ENCODE measurements at regions not wholly inside any gene's neighbourhood (a gene's known extent, or its start where the extent isn't known, plus 50 kb on each side); places are given as distances from the start of the nearest gene placed in this dataset.

DNA sequence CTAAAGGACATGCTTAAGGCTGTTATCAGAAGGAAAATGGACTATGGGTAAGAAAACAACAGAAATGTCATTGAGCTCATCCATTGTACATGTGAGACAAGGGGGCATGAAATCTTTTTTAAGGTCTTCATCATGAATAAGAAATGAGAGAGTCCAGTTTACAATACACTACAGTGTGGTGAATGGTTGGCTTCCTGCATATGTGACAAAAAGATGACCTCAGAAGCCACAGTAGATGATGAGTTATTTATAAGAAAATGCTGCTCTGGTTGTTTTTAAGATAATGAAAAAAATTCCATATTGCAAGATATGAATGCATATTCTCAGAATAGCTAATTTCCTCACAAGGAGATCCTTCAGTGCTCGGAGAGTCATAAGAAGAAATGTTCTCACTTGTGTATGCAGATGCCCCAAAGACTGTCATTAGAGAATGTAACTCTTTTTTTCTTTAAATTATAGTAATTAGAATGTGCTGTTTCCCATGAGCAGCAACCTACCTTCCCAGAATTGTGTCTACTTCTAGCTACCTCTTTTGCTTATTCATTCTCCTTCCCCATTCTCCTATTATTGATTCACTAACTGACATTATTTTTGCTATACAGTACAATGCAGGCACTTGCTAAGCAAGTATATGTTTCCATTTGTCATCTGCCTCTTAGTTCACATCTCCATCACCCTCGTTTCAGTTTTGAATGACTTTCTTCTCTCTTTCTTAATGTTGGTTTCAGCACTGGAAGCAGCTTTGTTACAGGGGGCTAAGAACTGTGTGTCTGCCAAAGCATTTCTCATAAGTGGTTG is 152.0 kb upstream of the PEX5L start:
- DNase-seq (ENCODE audit: low spot score), result no peak

DNA sequence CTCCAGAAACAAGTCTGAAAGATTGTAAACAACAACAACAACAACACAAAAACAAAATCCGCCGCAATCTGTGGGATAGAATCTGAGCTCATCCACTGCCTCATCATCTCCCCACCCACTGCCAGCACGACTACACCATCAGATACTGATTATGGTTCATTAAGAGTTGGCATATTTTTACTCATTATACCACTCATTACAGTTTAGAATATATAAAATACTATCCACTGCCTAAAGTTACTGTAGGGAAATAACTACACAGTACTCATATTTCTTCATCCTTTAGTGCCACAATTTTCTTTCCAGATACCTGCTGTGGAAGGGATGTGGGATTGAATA is 152.5 kb upstream of the PEX5L start:
- no peak for DNase-seq (ENCODE audit: low spot score)

DNA sequence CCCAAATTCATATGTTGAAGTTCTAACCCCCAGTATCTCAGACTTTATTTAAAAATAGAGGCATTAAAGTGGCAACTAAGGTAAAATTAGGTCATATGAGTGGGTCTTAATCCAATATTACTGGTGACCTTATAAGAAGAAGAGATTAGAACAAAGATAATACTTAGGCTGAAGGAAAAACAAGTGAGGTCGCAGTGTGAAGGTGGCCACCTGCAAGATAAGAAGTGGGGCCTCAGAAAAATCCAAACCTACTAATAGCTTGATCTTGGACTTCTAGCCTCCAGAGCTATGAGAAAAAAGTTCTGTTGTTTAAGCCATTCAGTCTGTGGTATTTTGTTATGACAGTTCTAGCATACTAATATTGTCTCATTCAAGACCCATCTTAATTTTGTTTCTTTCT is 159.9 kb upstream of the PEX5L start:
- DNase-seq (ENCODE audit: low spot score), result no peak

DNA sequence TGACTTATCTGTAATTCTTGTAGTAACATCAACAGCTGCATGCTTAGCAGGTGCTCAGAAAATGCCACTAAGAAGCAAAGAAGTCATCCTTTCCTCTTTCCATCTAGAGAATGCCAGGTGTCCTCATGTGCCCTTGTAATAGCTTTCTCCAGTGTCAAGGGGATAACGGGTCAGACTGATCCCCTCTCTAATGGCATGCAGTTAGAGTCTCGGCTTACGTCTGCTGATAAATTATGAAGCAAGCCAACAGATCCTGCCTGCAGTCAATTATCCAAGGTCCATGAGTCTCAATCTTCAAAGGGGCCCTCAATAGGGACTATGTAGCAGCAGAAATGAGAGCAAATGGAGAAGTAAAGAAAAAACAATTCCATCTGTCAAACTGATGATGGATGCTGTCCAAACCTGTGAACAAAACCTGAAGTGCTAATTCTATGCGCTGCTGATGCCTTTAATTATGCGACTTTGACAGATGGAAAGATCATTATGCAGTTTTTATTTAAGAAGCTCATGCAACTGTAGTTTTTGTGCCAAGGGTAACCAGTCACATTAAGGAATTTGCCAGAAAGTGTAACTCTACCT is 162.8 kb upstream of the PEX5L start:
- no peak for DNase-seq (ENCODE audit: low spot score)

DNA sequence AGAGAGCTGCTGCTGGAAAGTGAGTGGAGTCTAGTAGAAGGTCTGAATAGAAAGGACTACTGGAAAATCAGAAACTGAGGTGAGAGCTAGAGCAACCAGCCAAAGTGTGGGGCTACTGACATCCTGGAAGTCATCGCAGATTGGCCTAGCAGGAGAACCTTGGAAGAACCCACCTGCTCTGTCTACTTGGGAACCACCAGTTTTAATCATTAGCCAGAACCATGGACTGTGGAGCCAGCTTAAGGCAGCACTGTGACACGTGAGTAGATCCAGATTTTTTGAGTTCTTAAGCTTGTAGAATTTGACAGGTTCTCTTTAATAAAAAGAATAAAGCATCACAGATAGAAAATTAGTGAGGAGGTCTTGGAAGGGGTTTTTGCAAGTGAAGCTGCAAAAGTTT is 179.1 kb upstream of the PEX5L start:
- DNase-seq (ENCODE audit: low spot score), result no peak

DNA sequence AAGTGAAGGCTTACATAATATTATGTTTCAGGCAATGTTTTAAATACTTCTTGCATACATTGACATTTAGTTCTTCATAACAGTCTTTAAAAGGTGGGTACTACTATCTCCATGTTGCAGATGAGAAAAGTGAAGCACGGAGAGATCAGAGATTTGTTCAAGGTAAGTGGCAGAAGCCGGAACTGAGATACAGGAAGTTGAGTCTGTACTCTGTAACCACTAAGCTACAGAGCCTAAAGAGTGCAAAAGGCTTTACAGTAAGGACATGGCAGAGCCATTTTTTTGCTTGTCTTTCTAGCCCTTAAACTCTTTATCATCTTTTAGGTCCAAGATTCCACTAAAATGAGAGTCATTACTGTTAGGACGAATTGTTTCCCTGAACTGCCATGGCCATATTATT is 186.5 kb upstream of the PEX5L start:
- DNase-seq (ENCODE audit: low spot score), result no peak

DNA sequence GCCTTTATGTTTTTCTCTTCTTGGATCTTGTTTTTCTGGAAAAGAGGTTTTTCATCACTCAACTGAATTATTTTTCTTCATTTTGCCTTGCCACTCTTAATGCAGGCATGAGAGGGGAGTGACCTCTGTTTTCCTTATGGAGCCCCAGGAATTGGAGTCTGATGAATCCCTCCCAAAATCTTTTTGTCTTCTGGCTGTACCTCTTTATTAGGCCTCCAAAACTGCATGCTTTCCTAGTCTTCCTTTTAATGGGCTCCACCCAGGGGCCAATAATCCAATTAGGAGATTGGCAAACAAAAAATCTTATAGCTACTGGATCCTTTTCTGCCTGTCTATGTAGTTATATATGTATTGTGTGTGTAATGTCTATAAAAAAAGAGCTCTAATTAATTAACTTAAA is 192.4 kb upstream of the PEX5L start:
- DNase-seq (ENCODE audit: low spot score), result no peak

DNA sequence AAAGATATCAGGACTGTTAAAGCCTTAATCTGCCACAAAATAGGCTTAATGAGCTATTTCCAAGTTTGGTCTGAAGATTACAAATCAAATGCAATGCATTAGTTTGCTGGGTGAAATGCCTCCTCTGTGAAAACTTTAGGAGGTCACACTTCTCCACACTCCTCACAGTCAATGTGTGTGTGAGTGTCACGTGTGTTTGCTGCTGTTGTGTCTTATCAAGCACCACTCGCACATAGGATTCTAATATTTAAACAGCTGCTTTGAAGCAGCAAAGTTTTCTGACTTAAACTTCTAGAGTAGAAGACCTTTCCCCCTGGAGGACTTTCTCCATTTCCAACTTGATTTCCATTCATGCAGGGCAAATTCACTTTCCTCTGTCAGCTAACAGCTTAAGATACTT is 203.2 kb upstream of the PEX5L start:
- no peak for DNase-seq (ENCODE audit: low spot score)

DNA sequence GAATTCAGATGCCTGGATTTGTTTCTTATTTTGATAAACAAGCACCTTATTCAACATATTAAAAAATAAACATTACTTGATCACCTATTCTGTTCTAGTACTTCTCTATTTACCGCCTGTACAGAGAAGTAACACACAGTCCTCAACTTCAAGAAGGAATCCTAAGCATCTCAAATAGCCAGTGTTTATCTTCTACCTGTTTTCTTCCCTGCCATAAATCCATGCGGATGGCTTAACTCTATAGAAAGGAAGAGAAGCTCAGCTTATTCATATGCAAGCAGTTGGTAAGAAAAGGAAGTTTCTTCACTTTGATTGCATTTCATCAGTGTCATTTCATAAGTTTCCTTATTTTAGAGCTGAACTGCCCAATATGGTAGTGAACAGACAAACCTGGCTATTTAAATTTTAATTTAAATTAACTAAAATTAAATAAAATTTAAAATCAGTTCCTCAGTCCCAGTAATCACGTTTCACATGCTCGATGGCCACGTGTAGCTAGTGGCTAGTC is 210.0 kb upstream of the PEX5L start:
- no peak for DNase-seq (ENCODE audit: low spot score)

DNA sequence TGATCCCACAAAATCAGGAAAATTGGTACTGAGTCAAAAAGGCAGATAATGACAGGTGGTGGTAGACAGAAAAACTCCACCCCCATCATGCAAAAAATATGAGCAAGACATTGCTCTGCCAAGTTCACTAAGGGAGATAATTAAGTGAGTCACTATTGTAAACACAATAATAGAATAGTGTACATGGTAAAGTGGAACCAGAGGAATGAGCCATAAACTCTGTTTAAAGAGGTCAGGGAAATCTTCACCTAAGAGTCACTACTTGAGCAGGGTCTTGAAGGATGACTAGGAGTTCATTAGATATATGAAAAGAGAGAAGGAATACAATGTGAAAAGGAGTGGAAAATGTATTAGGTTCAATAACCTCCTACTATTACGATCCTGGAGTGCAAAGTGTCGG is 213.4 kb upstream of the PEX5L start:
- DNase-seq (ENCODE audit: low spot score), result no peak

DNA sequence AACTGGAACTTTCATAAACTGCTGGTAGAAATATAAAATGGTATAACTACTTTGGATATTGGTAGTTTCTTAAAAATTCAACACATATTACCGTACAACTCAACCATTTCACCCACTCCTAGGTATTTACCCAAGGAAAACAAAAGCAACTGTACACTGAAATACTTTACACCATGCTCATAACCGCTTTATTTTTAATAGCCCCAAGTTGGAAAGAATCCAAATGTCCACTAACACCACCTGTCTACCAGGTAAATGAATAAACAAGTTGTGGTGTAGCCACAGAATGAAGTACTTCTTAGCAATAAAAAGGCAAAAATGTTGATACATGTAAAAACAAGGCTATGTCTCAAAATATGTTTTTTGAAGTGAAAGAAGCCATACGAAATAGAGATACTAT is 215.9 kb upstream of the PEX5L start:
- DNase-seq (ENCODE audit: low spot score), result no peak

DNA sequence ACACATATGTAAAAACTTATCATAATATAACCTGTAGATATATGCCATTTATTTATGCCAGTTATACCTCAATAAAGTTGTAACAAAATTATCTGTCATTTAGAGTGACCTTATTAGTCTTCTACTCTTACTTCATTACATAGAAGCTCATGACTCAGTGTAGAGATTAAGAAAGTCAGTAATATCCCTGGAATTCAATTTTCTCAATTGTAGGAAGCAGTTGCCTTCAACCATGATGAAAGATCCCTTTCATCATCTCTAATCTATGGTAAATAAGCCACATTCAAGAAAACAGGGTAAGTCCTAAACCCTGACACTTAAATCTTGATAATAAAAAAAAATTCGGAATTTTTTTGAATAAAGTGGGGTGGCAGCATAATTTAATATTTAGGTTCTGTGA is 216.5 kb upstream of the PEX5L start:
- DNase-seq (ENCODE audit: low spot score), result no peak

DNA sequence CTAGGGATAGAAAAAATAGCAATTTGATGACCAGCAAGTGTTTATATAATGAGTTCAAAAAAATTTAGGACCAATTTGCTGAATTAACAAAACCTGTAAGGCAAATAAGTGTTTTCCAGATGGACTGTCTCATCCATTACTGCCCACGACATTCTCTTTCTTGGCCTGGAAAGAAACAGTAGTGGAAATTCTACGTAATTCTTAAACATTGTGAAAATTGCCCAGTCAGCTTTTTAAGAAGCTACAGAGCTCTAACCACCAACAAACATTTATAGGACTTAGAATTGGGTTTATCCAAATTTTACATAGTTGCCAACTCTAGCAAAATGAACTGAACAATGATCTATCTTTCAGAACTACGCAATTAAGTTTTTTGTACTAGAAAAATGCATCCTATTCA is 227.7 kb upstream of the PEX5L start:
- DNase-seq (ENCODE audit: low spot score), result no peak

DNA sequence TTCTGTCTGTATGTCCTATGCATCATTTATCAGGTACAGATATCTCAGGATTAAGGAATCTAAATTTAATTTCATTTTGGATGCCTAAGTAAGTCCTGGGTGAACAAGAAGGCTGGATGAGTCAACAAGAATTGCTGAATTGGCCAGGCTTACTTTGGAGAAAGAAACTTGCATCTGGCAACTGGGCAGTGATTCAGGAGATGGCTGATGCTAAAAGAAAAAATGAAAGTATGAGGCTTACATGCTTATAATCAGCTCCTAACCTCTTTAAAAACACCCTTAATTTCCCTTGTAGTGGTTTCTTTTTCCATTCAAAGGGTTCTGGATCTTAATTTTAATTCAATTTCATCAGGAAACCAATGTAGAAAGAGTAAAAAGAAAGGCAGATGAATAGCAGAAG is 228.8 kb upstream of the PEX5L start:
- DNase-seq (ENCODE audit: low spot score), result no peak

DNA sequence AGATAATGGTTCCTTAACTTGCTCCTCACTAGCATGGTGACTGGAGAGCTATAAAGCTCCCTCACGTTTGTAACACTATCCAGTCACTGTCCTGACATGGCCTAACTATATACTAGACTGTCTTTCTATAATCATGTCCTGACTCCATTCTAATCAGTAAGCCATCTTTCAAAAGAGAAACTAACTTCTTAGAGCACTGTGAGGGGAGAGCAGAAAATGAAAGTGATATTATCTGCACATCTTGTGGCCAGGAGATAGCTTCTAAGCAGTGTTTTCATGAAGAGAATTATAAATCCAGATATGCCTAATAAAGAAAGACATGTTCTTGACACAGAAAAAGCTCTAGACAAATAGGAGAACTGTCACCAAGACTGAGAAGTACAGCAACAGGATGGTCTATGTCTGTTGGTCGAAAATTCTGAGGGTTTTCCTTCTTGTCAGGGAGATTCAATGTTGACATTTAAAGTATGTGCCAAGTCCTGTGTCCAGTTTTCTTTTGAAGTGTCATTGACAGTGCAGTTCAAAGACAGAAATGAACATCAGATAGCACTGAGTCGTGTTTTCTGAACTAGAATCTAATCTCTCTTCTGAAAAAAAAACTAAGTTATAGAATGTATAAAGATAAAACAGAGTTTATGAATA is 230.6 kb upstream of the PEX5L start:
- DNase-seq (ENCODE audit: low spot score), result no peak

DNA sequence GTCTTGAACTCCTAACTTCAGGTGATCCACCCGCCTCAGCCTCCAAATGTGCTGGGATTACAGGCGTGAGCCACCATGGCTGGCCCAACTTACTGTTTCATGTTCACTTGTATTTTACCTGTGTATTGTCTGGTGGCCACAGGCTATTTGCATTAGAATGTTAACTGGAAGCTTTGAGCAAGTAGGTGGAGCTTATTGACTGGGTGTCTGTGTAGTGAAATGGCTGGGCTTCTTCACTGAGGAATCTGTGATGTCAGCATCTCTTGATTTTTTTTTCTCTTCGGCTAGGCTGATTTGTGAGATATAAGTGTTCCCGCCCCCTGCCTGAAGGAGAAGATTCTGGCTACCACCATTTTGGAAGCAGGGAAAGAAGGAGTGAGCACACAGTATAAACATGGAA is 237.8 kb upstream of the PEX5L start:
- no peak for DNase-seq (ENCODE audit: low spot score)

DNA sequence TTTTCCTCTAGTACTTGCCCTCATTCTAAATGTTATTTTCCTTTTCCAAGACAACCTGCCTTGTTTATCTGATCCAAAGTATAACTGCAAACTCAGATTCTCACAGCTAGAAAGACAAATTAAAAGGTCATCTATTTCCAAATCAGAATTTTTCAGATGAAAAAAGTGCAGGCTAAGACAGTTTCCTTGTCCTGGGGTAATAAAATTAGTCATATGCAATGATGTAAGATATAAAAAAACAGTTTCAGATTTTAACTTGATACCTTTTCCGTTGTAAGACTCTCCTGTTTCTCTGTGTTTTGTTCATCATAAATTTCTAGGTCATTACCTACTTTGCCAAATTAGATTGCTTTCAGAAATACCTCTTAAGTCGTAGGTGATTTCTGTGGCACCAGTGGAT is 238.4 kb upstream of the PEX5L start:
- no peak for DNase-seq (ENCODE audit: low spot score)

DNA sequence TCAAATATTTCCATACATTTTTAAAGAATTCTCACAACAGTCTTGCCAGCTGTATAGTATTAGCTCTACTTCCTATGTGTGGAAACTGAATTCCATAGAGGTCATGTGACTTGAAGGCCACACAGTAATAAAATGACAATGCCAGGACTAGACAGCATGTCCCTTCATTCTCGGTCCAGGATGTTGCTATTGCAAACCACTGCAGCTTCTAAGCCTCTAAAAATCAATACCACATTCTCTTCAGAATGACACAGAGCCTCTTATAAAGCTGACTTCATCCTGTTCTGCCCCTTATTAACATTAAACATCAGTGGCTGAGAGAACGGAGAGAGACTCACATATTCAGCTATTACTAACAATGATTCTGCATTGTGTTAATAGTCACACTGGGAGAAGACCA is 240.3 kb upstream of the PEX5L start:
- no peak for DNase-seq (ENCODE audit: low spot score)

DNA sequence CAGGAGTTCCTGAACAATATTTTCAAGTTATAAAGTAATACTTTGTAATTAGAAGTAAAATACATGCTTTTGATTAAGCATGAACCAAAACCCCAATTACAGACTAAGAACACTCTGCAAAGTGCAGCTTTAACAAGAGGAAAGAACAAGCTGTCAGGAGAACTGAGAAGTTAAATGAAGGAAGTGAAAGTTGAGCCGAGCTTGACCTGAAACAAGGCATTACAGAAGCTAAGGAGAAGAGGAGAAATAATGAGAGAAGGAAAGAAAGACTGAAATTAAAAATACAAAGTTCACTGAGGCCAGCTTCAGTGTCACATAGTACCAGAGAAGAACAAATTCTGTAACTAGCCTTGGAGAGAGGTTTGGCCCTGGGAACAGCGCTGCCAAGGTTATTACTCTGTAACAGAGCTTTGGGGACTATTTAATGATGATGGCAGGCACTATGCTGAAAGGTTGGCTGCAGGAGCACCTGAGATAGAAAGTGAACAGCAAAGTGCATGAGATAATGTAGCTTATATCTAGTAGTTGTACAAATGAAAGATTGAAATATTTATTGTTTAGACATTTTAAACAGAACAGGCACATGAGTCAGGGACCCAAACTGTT is 241.9 kb upstream of the PEX5L start:
- no peak for DNase-seq (ENCODE audit: low spot score)

DNA sequence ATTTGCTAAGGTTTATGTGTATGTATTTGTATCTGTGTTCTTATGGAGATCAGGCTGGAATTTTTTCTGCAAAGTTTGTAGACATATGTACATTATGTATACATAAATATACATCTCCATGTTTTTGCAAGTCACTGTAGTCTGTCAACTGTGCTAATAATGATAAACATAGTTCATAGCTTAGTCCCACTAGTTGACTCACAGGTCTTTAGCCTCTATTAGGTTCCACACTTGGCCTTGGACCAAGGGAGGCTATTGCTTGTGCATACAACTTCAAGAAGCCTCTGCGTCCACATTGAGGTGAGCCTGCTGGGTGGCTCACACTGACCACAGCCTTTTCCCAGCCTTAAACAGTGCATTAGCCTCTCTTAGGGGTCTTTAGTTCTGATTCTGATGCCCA is 243.8 kb upstream of the PEX5L start:
- DNase-seq (ENCODE audit: low spot score), result peak; percentile 12

DNA sequence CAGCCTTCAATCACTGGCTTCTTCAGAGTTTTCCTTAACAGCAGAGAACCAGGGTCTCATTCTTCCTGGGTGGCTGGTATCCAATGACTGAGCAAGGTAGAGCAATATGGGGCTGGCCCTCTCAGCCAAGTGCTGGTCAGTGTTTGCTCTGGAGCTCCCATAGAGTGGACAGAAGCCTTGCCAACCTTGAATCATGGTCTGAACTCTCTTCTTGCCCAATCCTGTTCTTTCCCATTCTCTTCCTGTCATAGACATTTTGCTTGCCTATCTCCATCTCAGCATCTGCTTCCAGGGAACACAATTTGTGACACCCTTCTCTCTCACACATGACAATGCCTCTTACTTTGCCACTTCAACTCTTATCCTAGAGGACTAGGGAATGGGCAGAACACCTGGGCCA is 245.6 kb upstream of the PEX5L start:
- no peak for DNase-seq (ENCODE audit: low spot score)

DNA sequence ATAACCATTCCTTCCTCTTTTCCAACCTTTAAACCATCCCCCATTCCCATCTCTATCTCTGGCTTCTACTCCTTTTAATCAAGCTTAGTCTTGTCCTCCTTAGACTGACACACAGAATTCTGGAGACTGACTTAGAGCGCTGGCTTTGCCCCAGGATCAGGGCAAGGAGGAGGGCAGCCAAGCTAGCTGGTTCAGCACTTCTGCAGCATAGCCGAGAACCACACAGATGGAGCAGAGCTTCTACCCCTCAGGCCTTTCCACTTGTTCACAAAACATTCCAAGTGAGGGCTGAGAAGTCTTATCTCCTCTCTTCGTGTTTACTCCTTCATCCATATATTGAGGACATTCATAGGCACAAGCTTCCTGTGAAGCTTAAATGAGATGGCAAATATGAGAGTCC is 246.5 kb upstream of the PEX5L start:
- no peak for DNase-seq (ENCODE audit: low spot score)
